HL-60 (cell line): ENCODE measurements at regions not wholly inside any gene's neighbourhood (a gene's known extent, or its start where the extent isn't known, plus 50 kb on each side); places are given as distances from the start of the nearest gene placed in this dataset.
"Not testable (repeated sequence)": the region's sequence is repeated elsewhere in the genome, so short reads cannot be mapped to it uniquely, and the experiment has no call there.

Source experiments
- CTCF ChIP-seq: IDR thresholded peaks from one replicate; pipeline ENCODE4 v1.5.1; 2011; ENCODE audit warnings: low read length, control low read depth, inconsistent platforms; ENCODE audit not compliant: insufficient read depth
- GABPA ChIP-seq: IDR thresholded peaks from 2 replicates; pipeline ENCODE4 v1.6.1; 2012; ENCODE audit warnings: low read depth
- POLR2AphosphoS5 ChIP-seq: IDR thresholded peaks from 2 replicates; pipeline ENCODE4 v1.6.1; 2012; ENCODE audit warnings: low read depth
- SPI1 ChIP-seq: IDR thresholded peaks from 2 replicates; pipeline ENCODE4 v1.6.1; 2012; ENCODE audit warnings: low read depth, mild to moderate bottlenecking, borderline replicate concordance

- not testable (repeated sequence) for TF ChIP-seq CTCF, POLR2AphosphoS5, GABPA, SPI1
Observed at GRCh38 chr9:74102148-74102547, 395.0 kb upstream of the RORB start.
